ENCODE measurements at regions not wholly inside any gene's neighbourhood (a gene's known extent, or its start where the extent isn't known, plus 50 kb on each side); places are given as distances from the start of the nearest gene placed in this dataset.

GRCh38 chr6:6815732-6816131 is 227.2 kb downstream of the LY86 start:
- TF ChIP-seq NFRKB (IDR thresholded peaks at IDR 0.05) (no peak), ARNT (IDR thresholded peaks at IDR 0.05) (no peak), CTBP1 (IDR thresholded peaks at IDR 0.05; ENCODE audit: borderline replicate concordance) (no peak), HDGF (IDR thresholded peaks at IDR 0.05; ENCODE audit: borderline replicate concordance) (no peak), LEF1 (IDR thresholded peaks at IDR 0.05; ENCODE audit: borderline replicate concordance) (no peak), FOXK2 (IDR thresholded peaks at IDR 0.05) (no peak), FOXA1 (IDR thresholded peaks at IDR 0.05) (no peak)
- ChIA-PET POLR2A (interaction anchor here (1.1 kb wide), 1 partner anchor 11 kb away, joined by 3 read pairs; no protein-coding TSS in a partner anchor), CTCF (no interaction called here)
- no peak for DNase-seq (ENCODE audit: extremely low spot score)

GRCh38 chr6:6816716-6817115 is 228.2 kb downstream of the LY86 start:
- ChIA-PET POLR2A (no interaction called here), CTCF (no interaction called here)
- no peak for DNase-seq (ENCODE audit: extremely low spot score)
- TF ChIP-seq CTBP1 (IDR thresholded peaks at IDR 0.05; ENCODE audit: borderline replicate concordance) (no peak), HDGF (IDR thresholded peaks at IDR 0.05; ENCODE audit: borderline replicate concordance) (no peak), FOXM1 (IDR thresholded peaks at IDR 0.05; ENCODE audit: borderline replicate concordance) (no peak), ELF4 (IDR thresholded peaks at IDR 0.05) (no peak)

GRCh38 chr6:6818078-6818639 is 229.6 kb downstream of the LY86 start:
- POLR2A ChIA-PET = no interaction called here
- CTCF ChIA-PET = no interaction called here
- DNase-seq (ENCODE audit: extremely low spot score) = no peak
- TF ChIP-seq FOXM1 (IDR thresholded peaks at IDR 0.05; ENCODE audit: borderline replicate concordance) (no peak), ARNT (IDR thresholded peaks at IDR 0.05) (no peak), BHLHE40 (IDR thresholded peaks at IDR 0.05; ENCODE audit: borderline replicate concordance) (no peak), CTBP1 (IDR thresholded peaks at IDR 0.05; ENCODE audit: borderline replicate concordance) (no peak), TARDBP (IDR thresholded peaks at IDR 0.05) (no peak), NFRKB (IDR thresholded peaks at IDR 0.05) (no peak), FOXK2 (IDR thresholded peaks at IDR 0.05) (no peak), ELF4 (IDR thresholded peaks at IDR 0.05) (no peak)

GRCh38 chr6:6820641-6821238 is 232.2 kb downstream of the LY86 start:
- no peak for DNase-seq (ENCODE audit: extremely low spot score)
- no peak for TF ChIP-seq FOXM1 (IDR thresholded peaks at IDR 0.05; ENCODE audit: borderline replicate concordance)
- TF ChIP-seq NFRKB (IDR thresholded peaks at IDR 0.05) = no peak
- TF ChIP-seq ZNF384 (IDR thresholded peaks at IDR 0.05) = no peak
- TF ChIP-seq LEF1 (IDR thresholded peaks at IDR 0.05; ENCODE audit: borderline replicate concordance) = no peak
- no peak for TF ChIP-seq SP1 (IDR thresholded peaks at IDR 0.05)
- TF ChIP-seq FOXA1 (IDR thresholded peaks at IDR 0.05) = no peak
- no peak for TF ChIP-seq ARNT (IDR thresholded peaks at IDR 0.05)
- TF ChIP-seq ELF4 (IDR thresholded peaks at IDR 0.05) = no peak
- no peak for TF ChIP-seq TARDBP (IDR thresholded peaks at IDR 0.05)
- no peak for TF ChIP-seq BHLHE40 (IDR thresholded peaks at IDR 0.05; ENCODE audit: borderline replicate concordance)
- TF ChIP-seq PKNOX1 (IDR thresholded peaks at IDR 0.05) = no peak
- TF ChIP-seq HDGF (IDR thresholded peaks at IDR 0.05; ENCODE audit: borderline replicate concordance) = no peak
- no peak for TF ChIP-seq FOXK2 (IDR thresholded peaks at IDR 0.05)
- no peak for TF ChIP-seq L3MBTL2 (conservative IDR thresholded peaks at IDR 0.05)
- CTCF ChIA-PET = no interaction called here
- POLR2A ChIA-PET = no interaction called here

GRCh38 chr6:6821639-6822261 is 233.2 kb downstream of the LY86 start:
- no peak for DNase-seq (ENCODE audit: extremely low spot score)
- POLR2A ChIA-PET = no interaction called here
- CTCF ChIA-PET = no interaction called here
- TF ChIP-seq ARNT (IDR thresholded peaks at IDR 0.05) (no peak), LEF1 (IDR thresholded peaks at IDR 0.05; ENCODE audit: borderline replicate concordance) (no peak), HDGF (IDR thresholded peaks at IDR 0.05; ENCODE audit: borderline replicate concordance) (no peak), L3MBTL2 (conservative IDR thresholded peaks at IDR 0.05) (no peak), ELF4 (IDR thresholded peaks at IDR 0.05) (no peak), PKNOX1 (IDR thresholded peaks at IDR 0.05) (no peak), FOXA1 (IDR thresholded peaks at IDR 0.05) (no peak), TARDBP (IDR thresholded peaks at IDR 0.05) (no peak), SUZ12 (IDR thresholded peaks at IDR 0.05) (no peak), BHLHE40 (IDR thresholded peaks at IDR 0.05; ENCODE audit: borderline replicate concordance) (no peak), FOXK2 (IDR thresholded peaks at IDR 0.05) (no peak), NFRKB (IDR thresholded peaks at IDR 0.05) (no peak), ZNF384 (IDR thresholded peaks at IDR 0.05) (no peak)

GRCh38 chr6:6823030-6823429 is 234.5 kb downstream of the LY86 start:
- POLR2A ChIA-PET = no interaction called here
- CTCF ChIA-PET = no interaction called here
- TF ChIP-seq HDGF (IDR thresholded peaks at IDR 0.05; ENCODE audit: borderline replicate concordance) = no peak
- TF ChIP-seq SP1 (IDR thresholded peaks at IDR 0.05) = no peak
- no peak for TF ChIP-seq ARNT (IDR thresholded peaks at IDR 0.05)
- TF ChIP-seq L3MBTL2 (conservative IDR thresholded peaks at IDR 0.05) = no peak
- TF ChIP-seq TARDBP (IDR thresholded peaks at IDR 0.05) = no peak
- TF ChIP-seq ELF4 (IDR thresholded peaks at IDR 0.05) = no peak
- no peak for TF ChIP-seq NFRKB (IDR thresholded peaks at IDR 0.05)
- TF ChIP-seq CTBP1 (IDR thresholded peaks at IDR 0.05; ENCODE audit: borderline replicate concordance) = no peak
- TF ChIP-seq LEF1 (IDR thresholded peaks at IDR 0.05; ENCODE audit: borderline replicate concordance) = no peak
- no peak for TF ChIP-seq FOXK2 (IDR thresholded peaks at IDR 0.05)
- no peak for TF ChIP-seq PKNOX1 (IDR thresholded peaks at IDR 0.05)
- no peak for TF ChIP-seq BHLHE40 (IDR thresholded peaks at IDR 0.05; ENCODE audit: borderline replicate concordance)
- no peak for TF ChIP-seq FOXM1 (IDR thresholded peaks at IDR 0.05; ENCODE audit: borderline replicate concordance)
- TF ChIP-seq SUZ12 (IDR thresholded peaks at IDR 0.05) = no peak
- TF ChIP-seq FOXA1 (IDR thresholded peaks at IDR 0.05) = no peak
- TF ChIP-seq ZNF384 (IDR thresholded peaks at IDR 0.05) = no peak
- no peak for DNase-seq (ENCODE audit: extremely low spot score)

Measured in HEK293T (cell line).